ENCODE measurements at regions not wholly inside any gene's neighbourhood (a gene's known extent, or its start where the extent isn't known, plus 50 kb on each side); places are given as distances from the start of the nearest gene placed in this dataset.

DNA sequence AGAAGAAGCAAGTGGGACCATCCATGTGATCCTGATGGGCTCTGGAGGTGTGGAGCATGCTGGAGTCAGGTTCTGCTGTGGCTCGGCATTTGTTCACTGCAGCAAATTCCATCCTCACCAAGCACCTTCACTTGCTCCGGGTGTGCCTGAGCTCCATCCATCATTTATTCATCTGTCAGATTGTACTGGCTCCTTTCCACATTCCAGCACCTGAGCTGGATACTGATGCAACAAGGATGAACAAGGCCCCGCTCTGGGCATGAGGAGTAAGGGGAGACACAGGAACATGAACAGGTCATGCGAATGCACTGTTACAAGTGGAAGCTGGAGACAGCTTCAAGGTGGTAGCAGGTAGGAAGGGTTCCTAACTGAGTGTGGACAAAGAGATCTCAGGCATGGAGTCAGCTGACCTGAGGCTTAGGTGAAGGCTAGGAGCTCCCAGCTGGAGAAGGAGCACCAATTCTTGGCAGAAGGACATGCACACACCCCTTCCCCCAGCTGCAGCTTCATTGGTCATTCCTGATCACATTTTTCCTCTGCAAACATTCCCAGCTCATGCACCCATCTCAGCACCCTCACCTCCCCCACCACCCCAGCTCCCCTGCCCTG lies 133.7 kb upstream of the ZMIZ1 start:
- no peak for DNase-seq (ENCODE audit: low read depth in 2 of 2)

DNA sequence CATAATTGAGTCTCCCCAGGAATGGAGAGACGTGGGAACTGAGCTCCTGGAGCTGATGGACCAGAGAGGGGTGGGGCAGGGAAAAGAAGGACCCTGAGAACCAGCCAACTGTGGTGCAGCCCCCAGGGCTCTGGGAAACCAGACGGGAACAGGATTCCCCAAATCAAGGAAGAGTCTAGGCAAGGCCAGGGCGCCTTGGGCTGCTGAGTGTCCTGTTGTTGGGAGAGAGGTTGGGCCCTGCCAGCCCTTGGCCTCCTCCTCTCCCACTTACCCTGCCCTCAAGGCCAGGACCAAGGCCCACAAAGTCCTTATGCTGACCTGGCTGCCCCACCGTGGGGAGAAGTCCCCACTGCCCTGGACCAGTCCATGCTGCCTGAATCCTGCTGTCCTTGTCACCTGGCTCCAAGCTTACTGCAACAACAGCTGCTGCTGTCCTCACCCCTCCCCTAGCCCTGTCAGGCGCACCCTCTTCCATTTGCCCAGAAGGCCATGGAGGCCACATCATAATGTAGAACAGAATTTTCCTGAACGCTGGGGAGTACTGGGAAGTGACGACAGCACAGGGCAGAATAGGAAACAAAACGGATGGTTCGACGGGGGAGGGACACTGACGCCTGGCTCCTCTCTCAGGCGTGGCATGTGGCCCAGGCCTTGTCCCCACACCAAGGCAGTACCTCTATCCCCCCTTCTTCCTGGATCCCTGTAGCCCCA lies 132.9 kb upstream of the ZMIZ1 start:
- DNase-seq (ENCODE audit: low read depth in 2 of 2) = no peak

DNA sequence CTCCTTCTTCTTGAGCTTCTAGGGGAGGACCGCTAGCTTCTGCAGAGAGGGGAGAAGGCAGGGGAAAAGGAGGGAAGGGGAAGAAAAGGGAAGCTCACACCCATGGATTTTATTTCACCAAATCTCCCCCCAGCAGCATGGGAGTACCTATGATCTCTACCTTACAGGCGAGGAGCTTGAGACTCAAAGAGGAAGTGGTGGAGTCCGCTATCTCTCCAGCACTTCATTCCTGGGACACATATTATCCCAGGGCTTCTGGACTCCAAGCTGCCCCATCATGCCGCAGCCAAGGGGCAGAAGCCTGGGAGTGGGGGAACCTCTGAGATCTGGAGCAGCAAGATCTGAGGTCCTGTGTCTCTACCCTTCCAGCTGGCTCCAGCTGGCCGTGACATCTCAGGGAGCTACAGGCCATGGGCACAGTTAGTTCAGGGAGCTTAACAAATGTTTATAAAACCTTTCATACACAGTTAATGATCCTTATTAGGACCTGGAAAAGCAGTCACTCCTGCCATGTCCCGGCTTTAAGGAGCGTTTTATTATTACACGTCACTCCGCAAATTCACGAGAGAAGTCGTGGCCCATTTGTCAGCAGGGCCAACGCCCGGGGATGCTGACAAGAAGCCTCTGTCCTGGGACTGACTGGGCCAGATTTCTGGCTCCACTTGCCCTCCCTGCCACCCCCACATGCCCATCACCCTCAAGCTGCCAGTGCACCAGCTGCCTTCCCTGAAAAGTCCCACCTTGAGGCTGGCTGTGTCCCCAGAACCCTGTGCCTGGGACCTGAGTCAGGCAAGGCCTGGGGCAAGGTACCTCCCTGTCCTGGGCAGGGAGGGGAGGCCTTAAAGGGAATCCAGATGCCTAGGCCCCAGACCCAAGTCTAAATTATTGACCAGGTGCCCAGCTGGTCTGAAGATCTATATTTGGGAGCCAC lies 132.1 kb upstream of the ZMIZ1 start:
- no peak for DNase-seq (ENCODE audit: low read depth in 2 of 2)

DNA sequence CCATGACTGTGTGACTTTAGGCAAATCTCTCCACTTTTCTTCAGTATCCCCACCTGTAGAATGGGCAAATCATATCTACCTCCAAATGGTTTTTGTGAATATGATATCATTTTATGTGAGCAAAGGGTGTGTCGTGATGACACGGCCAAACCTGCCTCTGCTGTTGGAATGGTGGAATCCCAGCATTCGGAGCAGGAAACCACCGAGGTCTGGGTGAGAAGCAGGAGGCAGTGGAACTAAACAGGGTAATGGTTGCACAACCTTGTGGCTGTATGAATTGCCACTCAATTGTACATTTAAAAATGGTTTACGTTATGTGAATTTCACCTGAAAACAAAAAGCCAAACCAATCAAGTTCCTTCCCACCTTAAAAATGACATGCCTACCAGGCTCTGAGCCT lies 131.4 kb upstream of the ZMIZ1 start:
- no peak for DNase-seq (ENCODE audit: low read depth in 2 of 2)

DNA sequence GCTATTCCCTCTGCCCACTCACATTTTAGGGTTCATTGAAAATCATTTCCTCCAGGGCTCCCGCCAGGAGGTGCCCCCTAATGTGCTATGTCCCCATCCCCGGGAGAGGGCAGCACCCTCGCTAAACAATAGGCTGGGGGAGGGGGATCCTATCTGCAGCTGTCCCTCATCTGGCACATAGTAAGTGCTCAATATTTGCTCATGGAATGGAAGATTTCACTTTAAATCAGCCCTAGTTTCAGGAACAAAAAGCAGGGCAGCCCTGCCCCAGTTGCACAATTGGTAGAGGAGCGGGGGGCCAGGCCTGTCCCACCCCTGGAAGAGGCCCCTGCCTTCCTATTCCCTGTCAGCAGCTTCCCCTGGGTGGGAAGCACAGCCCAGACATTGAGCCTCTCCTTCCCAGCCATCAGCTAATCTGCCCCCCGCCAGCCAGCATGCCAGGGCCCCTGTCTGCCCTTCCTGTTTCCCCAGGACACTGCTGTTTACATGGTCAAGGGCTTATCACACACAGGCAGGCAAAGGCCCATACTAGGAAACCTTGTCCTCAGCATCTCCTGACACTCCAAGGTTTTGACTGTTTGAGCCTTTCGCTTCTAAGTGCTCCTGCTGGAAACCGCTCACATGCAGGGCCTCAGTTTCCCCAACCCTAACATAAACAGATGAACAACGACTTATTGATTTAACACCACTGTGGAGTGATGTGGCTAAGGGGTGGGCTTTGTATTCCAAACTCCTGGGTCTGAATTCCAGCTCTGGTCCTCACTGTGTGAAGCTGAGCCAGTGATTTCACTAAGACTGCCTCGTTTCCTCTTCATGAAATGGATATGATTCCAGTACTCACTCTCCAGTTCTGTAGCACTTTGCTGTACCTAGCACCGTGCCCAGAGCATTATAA lies 130.7 kb upstream of the ZMIZ1 start:
- DNase-seq (ENCODE audit: low read depth in 2 of 2) = no peak

DNA sequence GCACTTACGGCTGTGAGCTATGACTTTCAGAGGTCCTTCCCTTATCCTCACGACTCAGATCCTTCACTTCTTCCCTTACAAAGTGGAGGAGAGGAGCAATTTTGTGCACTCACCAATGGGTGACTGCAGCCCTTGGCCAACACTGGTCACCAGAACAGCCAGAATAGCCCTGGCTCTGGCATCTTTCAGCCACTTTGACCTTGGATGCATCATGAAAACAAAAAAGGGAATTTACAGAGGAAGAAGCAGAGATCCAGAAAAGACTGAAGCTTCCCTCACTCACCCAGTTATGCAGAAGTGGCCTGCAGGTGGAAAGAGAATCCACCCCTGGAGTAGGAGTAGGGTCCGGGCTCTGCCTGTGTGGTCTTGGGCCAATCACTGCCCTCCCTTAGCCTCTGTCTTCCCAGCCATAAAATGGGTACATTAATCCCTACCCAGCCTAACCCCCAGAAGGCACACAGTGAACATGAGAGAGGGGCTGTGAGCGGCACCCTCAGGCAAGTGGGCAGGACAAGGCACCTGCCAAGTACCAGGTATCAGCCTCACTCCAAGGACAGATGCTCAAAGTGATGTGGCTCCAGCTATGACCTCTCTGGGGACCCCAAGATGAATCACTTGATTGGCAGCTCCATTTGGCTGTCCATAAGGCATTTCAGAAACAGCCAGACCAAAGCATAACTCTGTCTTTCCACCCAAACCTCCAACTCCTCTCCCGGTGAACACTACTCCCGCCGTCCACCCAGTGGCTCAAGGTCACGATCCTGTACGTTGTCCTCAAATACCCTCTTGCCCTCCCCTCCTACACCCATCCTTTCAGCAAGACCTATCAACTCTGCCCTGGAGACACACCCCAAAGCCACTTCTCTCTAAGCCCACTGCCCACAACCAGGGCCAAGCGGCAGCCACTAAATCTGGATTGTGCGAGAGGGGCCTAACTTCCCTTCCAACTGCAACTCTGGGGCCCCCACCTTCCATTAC lies 129.8 kb upstream of the ZMIZ1 start:
- DNase-seq (ENCODE audit: low read depth in 2 of 2) = no peak

DNA sequence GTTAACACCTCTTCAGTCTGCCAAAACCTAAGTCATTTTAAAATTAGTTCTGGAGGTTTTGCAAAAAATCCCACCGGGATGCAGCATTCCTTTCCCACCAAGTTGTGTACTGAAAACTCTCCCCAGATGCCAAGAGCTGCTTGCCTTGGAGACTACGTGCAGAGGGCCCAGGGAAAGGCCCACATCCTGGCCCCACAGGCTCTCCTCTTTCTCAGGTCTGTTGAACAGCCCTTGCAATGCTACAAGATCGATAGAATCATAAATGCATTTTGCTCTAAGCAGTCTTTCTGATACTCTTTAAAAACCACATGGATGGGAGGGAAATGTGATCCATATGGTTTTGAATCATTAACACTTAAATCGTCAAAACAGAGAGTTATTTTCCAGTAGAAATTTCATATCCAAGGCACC lies 126.7 kb upstream of the ZMIZ1 start:
- no peak for DNase-seq (ENCODE audit: low read depth in 2 of 2)

DNA sequence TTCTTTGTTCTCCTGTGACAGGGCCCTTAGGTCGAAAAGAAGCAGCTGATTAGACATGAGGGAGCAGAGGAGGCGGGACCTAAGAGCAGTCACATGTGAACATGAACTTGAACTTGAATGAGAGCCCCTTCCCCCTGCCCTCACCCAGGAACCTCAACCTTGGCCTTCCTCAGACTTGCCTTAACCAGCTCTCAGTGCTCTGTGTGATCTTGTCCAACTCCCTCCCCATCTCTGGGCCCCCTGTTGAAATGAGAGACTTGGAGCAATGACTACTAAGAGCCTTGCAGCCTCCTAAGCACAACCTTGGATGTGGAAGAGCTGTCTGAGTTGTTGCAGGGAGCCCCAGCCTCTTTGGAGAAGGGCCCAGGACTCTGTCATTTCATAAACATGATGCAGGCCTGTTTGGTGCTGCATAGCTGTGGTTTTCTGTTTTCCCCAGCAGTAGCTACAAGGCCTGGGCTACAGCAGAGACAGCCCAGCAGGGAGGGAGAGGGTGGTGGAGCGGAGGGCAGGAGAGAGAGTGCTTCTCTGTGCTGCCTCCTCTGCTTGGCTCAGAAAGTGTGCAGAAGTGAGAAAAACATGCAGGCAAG lies 123.9 kb upstream of the ZMIZ1 start:
- no peak for DNase-seq (ENCODE audit: low read depth in 2 of 2)

DNA sequence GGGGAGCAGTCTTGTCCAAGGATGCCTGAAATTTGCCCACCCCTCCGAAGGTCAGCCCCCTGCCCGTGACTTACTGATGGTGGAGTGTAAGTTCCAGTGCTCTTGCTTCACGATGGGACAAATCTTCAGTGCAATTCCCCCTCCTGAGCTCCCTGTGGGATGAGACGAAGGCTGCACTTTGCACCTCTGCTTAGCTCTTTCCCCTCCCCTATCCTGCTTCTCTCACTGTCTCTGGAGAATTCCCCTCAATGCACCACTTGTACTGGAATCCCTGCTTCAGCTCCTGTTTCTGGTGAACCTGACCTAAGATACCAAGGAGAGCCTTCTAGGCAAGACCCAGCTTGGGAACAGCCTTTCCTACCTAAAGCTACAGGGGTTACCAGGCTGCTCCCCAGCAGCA lies 122.9 kb upstream of the ZMIZ1 start:
- DNase-seq (ENCODE audit: low read depth in 2 of 2) = no peak

DNA sequence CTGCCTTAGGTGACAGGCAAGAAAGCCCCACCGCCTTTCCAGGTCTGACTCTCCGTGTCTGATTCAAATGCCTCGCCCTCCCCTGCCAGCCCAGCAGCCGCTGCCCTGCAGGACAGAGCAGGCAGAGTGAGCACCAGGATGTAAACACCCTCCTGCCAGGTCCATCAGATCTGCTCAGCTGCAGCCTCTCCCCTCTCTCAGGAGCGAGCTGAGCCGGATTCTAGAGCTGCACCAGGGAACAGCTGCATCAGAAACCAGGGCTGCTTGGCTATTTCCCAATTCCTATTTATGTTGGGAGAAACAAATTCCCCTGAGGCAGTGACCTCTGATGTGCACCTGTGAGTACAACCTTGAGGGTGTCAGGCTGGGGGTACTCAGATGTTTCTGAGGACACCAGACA lies 121.5 kb upstream of the ZMIZ1 start:
- no peak for DNase-seq (ENCODE audit: low read depth in 2 of 2)

DNA sequence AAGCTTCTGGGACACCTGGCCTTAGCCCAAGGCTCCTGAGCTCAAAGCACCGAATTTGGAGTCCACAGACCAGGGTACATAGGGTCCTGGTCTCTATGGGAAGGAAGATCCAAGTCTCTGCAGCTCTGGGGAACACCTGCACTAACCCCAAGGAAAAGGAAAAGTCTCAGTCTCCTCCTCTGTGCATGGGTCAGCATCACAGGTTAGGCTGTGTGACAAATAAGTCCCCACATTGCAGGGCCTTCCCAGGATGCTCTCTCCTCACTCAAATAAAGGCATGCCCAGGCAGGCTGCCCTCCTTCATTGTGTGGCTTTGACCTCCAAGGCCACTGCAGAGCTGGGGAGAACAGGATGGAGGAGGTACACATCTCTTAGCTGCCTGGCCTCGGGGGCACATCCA lies 121.0 kb upstream of the ZMIZ1 start:
- no peak for DNase-seq (ENCODE audit: low read depth in 2 of 2)

DNA sequence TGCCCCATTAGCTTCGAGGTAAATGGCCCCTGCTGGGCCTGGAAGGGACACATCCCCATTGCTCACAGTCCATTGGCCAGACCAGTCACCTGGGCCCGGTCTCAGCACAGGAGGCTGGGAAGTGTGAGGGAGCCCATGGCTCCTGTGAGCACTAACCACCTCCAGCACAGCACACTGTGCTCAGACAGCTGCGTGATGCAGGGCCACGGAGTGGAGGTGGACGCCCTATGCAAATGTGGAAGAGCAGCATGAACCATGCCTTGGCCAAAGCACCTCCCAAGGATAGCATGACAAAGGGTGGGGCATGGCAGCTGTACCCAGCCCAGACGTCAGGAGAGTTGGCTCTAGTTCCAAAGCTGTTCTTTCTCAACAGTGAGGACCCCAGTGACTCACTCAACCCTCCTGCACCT lies 120.1 kb upstream of the ZMIZ1 start:
- no peak for DNase-seq (ENCODE audit: low read depth in 2 of 2)

DNA sequence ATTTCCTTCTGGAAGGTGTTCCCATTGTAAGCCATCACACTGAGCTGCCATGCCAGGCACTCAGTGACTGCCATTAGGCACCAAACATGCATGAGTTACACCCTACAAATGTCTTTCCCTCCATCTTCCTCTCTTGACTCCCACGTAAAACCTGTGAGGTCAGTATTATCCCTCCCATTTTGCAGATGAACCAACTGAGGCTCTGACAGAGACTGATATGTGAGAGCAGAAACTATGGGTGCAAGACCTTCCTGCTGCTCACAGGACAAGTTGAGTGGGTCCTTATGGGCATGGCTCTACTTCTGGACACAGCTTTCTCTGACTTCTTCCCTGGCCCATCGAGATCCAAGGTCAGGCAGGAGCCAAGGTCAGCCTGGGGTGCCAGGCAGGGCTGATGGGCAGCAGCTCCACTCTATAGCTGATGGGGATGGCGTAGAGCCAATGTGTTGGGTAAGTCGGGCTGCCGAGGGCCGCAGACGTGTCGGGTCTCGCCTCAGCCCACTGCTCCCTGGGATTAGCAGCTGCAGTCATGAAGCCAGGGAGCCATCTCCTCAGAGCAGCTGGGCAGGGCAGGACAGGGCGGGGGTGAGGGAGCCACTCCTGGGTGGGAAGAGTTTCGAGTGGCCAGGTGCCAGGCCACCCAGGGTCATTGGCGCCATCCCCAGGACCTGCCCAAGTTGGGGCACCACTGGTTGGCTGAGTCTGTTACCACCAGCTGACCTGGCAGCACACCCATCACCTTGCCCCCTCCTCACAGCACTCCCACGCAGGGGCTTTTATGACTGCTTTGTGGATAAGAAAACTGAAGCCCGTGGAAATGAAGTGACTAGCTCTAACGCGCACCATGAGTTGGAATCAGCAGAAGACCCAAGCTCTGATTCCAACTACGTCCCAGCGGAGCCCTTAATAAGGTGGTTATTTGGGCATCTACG lies 117.8 kb upstream of the ZMIZ1 start:
- no peak for DNase-seq (ENCODE audit: low read depth in 2 of 2)

DNA sequence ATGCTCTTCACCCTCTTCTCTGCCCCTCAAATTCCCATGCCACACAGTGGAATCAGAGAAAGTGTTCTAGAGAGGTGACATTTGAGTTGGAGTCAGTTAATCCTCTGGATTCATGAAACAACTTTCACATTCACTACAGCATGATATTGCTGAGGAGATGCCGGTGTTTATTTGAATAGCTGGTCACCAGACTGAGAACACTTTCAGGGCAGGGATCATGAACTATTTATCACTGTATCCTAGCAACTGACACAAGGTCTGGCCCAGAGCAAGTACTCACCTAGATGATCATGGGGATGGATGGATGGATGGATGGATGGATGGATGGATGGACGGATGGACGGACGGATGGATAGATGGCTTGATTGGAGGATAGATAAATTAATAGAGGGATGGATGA lies 116.7 kb upstream of the ZMIZ1 start:
- no peak for DNase-seq (ENCODE audit: low read depth in 2 of 2)

DNA sequence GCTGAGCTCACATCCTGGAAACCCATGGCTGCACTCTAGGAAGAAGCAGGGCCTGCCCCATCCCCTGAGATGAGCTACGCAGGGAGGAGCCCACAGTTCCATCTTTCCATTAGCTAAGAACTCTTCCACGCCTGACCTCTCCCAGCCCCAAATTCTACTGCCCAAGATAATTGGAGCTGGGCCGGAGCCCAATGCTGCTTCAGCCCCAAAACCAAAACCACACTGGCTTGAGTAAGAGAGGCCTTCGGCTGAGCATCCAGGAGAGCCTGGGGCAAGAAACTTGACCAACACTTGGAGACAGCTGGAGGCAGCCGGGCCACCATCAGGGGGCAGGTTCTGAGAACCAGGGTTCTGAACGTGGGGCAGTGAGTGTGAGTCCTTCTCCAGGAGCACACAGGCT lies 116.1 kb upstream of the ZMIZ1 start:
- DNase-seq (ENCODE audit: low read depth in 2 of 2) = no peak

DNA sequence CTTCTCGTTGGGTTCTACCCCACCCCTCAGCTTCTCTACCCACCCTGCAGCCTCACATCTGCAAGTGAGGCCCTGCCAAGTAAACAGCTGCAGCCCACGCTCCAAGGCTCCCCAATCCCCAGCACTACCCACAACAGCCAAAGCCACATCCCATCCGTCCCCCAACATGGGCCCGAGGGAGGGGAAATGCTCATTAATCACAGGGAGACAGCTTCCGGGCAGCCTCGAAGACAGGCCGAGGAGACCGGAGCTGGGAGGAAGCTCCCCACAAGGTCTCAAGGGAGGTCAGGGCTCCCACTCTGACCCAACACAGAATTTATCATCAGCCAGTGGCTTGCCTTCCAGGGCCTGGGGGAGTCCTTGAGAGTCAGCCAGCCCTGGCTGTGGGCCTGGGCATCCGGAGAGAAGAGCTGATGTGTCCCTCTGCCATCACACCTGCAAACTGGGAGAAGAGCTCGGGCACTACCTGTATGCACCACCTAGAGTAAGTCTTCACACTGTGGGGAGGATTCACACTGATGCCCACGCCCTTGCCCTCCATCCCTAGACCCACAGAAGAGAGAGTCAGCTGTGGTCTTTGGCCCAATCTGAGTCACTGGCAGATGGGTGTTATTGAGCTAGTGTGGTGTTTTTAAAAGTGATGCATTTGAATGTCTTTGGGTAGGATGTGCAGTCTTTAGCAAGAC lies 115.5 kb upstream of the ZMIZ1 start:
- no peak for DNase-seq (ENCODE audit: low read depth in 2 of 2)

DNA sequence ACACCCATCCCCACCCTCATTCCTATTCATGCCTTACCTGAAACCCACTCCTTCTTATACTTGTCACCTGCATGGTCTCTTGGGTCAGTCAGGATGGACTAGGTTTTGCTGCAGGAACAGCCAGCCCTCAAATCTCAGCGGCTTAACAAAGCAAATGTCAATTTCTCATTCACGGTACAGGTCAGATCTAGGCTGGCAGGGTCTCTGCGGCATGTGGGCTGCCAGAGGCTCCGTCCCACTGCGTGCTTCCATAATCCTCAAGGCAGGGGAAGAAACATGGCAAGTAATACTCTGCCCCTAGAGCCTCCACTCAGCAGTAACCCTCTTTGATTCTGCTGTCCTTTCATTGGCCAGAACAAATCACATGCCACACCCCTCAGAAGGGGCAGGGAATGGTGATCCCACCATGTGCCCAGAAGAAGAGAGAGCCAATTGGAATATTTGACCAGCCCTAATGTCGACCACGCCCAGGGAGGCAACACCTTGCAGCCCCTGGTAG lies 114.9 kb upstream of the ZMIZ1 start:
- DNase-seq (ENCODE audit: low read depth in 2 of 2) = no peak

DNA sequence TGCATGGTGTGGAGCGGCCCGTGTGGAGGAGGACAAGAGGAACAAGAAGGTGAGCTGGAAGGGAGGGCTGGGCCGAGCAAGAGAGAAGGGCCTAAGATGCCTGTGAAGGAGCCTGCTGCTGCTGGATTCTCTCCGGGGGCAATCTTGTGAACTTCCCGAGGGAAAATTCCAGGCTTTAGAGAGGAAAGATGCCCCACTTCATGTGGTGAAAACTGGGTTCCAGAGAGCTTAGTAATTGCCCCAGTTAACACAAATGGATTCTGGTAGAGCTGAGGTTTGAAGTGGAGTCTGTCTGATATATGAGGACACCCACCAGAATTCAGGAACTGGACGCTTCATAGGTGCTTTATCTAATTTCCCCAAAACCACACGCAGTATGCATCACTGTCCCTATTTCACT lies 114.1 kb upstream of the ZMIZ1 start:
- DNase-seq (ENCODE audit: low read depth in 2 of 2) = no peak

All from stimulated activated CD8-positive, alpha-beta memory T cell treated with anti-CD3 and anti-CD28 coated beads, Interleukin-7, amount 100 ng/mL, for 1 hour (primary cell).